HK-2 (cell line): ENCODE measurements at regions not wholly inside any gene's neighbourhood (a gene's known extent, or its start where the extent isn't known, plus 50 kb on each side); places are given as distances from the start of the nearest gene placed in this dataset.
"Not testable (repeated sequence)": the region's sequence is repeated elsewhere in the genome, so short reads cannot be mapped to it uniquely, and the experiment has no call there.

ENCODE experiments used
- DNase-seq: peaks from one replicate; pipeline ENCODE4 v3.0.0-alpha.2; 2018; ENCODE audit not compliant: unreplicated experiment

DNA sequence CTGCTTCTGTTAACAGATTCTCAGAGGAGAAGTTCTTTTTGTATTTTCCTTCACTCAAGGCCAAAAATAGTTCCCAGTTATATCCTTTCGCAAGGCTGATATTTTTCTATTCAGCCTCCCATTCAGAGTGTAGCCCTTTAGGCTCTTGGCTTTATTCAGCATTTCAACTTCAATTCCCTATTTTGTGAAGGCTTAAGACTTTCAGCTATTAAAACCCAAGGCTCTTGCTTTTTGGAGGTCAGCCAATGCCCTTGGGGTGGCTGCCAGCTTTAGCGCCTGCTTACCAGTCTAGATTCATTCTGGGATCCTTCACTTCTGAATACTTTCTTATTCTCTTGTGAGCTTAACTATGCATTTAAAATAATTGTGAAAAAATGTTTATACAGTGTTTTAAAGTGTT is 57.3 kb upstream of the ADGRA3 start:
- no peak for DNase-seq

DNA sequence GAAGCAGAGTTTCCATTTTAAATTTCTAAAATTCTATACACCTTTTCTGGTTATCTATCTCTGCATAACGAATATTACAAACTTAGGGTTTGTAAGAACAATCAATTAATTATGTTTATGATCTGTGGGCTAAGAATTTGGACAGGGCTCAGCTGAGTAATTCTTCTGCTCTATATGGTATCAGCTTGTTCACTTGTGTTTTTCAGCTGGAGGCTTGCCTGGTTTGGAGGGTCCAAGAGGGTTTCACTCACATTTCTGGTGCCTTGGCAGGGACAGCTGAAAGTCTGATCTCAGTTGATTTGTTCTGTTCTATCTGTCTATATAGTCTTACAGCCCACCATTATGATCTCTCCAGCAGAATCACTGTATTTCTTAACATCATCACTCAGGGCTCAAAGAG is 57.8 kb upstream of the ADGRA3 start:
- no peak for DNase-seq

DNA sequence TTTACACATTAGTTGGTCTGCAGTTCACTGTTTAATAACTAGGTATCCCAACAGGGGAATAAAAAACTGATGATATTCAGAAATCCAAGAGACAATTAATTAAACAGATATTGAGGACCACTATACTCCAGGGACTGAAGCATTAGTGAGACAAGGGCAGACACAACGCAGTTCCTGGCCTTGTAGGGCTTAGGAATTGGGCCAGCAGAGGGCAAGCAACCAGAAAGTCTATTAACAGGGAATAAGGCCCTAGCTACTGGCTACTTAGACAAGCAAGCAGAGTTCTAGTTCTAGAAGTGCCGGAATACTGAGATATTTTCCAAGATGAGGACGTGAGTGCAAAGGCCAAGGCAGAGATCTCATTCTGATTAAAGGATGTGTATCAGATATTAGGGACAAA is 58.6 kb upstream of the ADGRA3 start:
- DNase-seq, result no peak

DNA sequence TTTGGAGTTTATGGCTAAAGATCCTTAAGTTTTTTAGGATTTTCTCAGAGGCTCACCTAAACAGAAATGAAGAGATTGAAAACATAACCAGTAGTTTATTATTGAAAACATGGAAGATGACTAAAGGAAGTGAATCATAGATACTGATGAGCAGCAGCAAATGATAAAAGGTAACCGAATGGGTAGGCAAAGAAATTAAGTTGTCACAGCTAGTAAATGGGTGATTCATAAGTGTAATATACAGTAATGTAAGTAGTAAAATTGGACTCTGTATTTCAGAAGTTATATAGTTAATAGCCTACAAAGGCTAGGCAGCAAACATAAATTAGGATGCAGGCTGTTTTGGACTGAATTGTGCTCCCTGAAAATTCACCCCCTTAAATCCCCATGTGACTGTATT is 59.0 kb upstream of the ADGRA3 start:
- DNase-seq, result no peak

DNA sequence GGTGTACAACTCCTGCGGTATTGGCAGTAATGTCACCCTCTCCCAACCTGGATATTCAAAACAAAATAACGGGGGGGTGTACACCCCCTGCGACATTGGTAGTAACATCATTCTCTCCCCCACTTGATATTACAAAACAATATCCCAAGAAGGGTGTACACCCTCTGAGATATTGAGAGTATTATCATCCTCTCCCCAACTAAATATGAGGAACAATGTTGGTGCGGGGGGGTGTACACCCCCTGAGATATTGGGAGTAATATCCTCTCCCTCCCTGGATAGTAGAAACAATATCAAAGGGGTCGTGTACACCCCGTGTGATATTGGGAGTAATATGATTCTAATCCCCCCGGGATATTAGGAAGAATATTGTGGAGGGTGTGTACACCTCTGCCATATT is 71.4 kb upstream of the ADGRA3 start:
- no peak for DNase-seq

DNA sequence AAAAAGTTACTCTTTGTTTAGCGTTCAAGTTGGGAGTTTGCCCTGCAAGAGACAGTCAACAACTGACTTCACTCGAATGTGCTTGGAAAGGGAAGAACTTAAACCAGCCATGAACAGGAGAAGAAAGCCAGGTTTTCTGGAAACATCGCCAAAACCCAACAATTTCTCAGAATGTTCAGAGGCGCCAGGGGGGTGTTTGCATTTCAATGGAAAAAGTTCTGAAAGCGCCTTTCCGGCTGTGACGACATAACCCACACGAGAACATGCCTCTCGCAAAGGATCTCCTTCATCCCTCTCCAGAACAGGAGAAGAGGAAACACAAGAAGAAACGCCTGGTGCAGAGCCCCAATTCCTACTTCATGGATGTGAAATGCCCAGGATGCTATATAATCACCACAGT is 78.1 kb upstream of the ADGRA3 start:
- DNase-seq, result no peak

DNA sequence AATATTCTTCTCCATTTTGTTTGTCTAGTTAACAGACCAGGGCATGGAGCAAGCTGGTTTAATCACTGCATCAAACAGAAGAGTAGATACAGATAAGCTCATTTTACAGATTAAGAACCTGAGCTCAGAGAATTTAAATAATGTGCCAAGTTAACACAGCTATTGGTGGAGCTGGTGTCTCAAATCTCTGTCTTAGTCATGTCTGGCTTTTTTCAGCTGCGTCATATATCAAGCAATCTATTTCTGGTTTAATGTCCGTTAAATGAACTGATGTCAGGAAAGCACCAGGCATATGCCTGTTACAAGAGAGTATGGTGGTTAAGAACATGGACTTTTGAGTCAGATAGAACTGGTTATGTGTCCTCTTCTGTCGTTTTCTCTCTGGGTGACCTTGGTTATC is 79.8 kb upstream of the ADGRA3 start:
- no peak for DNase-seq

DNA sequence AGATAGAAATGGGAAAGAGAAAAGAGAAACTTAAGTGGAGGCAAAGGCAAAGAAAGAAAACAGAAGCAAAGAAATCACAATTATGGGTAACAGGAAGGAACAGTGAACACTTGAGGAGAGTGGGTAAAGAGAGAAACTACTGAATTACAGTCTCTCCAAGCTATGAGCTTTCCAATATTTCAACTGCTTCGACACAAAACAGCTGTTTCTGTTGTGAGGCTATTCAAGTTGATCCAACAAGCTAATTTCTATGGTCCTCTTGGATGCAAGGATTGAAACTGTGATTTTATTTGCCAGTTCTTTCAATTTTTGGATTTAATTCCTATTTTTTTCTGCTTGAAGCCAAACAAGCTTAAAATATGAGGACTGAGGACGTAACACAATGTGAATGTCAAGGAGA is 80.5 kb upstream of the ADGRA3 start:
- no peak for DNase-seq

DNA sequence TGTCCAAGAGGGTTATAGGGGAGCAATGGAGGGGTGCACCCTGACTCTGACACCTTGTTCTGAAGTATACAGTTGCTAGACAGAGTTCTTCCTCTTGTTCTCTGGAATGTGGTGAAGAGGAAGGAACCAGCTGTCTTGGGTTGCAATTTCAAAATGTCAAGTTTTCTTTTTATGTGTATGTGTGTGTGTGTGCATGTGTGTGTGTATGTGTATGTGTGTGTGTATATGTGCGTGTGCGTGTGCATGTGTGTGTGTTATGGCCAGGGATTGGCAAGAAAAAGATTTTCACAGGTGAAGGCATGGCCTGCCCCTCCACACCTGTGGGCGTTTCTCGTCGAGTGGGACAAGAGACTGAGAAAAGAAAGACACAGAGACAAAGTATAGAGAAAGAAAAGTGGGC is 81.6 kb upstream of the ADGRA3 start:
- DNase-seq, result no peak

DNA sequence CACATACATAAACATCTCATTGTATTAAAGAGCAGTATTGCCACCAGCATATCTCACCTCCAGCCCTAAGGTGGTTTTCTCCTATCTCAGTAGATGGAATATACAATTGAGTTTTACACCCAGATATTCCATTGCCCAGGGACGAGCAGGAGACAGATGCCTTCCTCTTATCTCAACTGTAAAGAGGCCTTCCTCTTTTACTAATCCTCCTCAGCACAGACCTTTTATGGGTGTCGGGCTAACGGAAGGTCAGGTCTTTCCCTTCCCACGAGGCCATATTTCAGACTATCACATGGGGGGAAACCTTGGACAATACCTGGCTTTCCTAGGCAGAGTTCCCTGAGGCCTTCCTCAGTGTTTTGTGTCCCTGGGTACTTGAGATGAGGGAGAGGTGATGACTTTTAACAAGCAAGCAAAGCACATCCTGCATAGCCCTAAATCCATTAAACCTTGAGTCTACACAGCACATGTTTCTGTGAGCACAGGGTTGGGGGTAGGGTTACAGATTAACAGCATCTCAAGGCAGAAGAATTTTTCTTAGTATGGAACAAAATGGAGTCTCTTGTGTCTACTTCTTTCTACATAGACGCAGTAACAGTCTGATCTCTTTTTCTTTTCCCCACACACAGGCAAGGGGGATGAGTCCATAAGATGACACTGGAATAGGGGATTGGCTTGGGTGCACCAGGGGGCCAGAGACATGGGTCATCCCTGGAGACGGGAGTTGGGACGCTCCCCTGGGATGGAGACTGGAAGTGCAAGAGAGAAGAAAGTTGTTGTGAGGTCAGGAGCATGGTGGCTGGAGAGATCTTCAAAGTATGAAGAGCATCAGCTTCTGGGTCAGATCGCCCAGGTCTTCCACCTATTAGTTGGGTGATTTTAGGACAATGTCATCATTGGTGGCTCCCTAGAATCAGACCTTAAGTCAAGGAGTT is 82.5 kb upstream of the ADGRA3 start:
- DNase-seq, result not testable (repeated sequence)

DNA sequence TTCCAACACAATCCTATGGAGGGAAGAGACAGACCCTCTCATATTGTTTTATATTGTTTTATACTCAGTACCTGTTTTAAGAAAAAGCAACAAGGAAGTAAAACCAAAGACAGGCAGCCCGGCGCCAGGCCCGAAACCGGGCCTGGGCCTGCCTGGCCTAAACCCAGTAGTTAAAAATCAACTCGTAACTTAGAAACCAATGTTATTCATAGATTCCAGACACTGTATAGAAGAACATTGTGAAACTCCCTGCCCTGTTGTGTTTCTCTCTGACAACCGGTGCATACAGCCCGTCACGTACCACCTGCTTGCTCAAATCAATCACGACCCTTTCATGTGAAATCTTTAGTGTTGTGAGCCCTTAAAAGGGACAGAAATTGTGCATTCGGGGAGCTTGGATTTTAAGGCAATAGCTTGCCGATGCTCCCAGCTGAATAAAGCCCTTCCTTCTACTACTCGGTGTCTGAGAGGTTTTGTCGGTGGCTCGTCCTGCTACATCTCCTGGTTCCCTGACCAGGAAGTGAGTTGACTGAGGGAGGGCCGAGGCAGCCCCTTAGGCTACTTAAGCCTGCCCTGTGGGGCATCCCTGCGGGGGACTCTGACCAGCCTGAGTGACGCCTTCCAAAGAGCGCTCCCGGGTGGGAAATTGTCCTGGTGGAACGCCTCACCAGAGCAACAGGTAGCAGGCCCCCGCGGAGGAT is 83.5 kb upstream of the ADGRA3 start:
- not testable (repeated sequence) for DNase-seq

DNA sequence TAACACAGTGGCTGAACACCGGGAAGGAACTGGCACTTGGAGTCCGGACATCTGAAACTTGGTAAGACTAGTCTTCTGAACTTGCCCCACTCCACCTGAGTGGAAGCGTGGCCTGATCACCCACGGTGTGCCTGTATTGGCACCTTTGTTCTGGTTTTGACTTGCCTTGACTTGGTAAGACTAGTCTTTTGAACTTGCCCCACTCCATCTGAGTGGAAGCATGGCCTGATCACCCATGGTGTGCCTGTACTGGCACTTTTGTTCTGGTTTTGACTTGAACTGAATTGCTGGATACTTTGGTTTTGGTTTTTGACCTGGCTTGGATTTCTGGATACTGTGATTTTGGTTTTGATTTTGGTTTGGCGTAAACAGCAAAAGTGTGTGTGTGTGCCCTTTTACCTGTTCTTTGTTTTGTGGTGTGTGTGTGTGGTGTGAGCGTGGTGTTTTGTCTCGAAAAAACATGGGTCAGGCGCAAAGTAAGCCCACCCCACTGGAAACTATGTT is 84.1 kb upstream of the ADGRA3 start:
- not testable (repeated sequence) for DNase-seq

DNA sequence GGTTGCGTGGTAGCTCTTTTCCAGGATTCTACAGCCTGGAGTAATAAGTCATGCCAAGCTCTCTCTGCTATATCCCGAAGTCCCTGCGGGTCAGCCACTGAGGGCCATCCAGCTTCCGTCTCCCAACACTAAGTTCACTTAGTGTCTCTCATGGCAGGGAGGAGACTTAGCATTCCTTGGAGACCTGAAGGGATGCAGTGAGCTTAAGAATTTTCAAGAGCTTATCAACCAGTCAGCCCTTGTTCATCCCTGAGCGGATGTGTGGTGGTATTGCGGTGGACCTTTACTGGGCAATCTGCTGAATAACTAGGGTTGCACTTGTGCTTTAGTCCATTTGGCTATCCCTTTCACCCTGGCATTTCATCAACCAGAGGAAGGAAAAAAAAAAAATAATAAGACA is 85.8 kb upstream of the ADGRA3 start:
- DNase-seq, result not testable (repeated sequence)

DNA sequence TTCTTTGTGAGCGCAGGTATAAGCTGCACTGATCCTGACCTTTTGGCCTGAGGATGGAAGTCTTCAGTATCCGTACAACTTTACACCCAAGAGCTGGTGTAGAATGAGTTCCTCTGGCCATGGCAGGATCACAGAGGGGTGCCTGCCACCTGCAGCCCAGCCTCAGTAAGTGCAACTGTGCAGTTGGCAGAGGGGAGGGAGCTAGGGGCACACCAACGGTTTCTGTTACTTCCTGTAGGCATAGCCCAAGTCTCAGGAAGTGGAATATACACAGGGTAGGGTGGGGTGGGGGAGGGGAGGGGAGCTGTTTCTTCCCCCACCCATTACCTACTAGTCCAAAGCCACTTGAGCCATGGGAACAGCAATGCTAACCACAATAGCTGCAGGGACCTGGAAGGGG is 85.4 kb upstream of the GBA3 start:
- DNase-seq, result peak; percentile 49

DNA sequence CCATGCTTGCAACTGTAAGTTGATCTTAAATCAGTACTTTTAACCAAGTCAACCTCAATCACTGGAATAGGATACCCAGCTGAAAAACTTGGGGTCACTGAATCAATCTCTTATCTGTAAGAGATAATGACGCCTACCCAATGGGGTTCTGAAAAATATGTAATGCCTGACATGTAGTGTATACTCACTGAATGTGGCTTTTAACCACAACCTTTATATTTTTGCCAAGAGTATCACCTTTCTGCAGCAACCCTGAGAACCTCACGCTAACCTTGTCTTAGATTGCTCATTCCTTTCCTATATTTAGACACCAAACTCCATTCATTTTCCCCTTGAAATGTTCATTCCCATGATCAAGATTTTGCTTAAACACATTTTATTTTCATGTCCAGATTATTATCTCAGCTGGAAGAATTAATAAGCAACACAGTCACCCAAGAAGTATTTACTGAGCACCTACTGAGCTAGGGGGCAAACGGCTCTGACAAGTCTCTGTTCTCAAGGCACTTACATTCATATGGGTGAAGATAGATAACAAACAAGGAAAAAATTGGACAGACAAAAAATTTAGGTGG is 82.7 kb upstream of the GBA3 start:
- DNase-seq, result not testable (repeated sequence)

DNA sequence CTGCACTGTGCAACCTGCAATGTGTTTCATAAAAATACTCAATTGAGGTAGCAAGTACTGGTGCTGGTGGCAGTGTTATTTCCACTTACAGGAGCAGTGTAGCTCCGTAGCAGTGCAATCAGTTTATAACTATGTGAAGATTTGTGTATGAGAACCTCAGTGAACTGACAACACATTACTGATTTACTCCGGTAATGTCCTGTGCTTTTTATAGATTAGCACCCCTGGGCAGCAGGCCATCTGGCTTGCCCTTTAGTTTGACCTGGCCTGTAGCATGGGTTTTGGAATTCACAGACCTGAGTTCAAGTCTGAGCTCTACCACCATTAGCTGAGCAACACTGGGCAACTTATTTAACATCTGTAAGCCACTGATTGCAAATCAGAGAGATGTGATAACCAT is 78.6 kb upstream of the GBA3 start:
- no peak for DNase-seq

DNA sequence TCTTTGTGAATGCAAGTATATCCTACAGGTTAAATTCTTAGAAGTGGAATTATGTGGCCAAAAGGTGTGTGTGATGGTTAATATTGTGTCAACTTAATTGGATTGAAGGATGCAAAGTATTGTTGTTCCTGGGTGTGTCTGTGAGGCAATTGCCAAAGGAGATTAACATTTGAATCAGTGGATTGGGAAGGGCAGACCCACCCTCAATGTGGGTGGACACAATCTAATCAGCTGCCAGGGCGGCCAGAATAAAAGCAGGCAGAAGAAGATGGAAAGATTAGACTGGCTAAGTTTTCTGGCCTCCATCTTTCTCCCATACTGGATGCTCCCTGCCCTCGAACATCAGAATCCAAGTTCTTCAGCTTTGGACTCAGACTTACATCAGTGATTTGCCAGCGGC is 76.2 kb upstream of the GBA3 start:
- no peak for DNase-seq

DNA sequence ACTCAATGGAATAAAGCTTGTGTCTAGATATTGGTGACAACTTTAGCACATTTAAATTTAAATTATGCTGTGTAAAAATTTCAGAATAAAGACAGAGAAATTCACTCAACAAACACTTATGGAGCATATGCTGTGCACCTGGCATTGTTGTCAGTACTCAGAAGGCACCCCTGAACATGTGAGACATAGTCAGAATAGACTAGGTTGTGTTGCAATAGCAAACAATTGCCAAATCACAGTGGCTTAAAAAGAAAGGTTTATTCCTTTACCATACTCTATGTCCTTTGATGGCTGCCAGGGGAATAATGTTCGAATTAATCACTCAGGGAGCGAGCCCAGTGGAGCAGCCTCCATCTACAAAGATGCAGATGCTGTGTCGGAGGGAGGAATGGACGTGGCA is 72.6 kb upstream of the GBA3 start:
- DNase-seq, result not testable (repeated sequence)

DNA sequence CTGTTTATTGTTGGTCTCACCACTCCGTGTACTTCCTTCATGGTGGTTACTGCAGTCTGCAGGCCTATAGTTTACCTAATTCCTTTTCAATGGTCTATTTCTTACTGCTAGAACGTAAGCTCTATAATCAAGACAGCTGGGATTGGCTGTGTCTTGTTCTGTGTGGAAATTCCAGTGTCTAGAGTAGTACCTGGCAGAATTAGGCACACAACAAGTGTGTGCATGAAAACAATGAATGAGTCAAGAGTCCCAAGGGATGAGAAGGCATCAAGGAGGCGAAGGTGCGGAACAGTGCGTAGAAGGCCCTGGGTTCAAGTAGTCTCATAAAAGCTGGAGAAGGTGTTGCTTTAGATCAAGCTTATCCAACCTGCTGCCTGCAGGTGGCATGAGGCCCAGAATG is 70.8 kb upstream of the GBA3 start:
- DNase-seq, result not testable (repeated sequence)

DNA sequence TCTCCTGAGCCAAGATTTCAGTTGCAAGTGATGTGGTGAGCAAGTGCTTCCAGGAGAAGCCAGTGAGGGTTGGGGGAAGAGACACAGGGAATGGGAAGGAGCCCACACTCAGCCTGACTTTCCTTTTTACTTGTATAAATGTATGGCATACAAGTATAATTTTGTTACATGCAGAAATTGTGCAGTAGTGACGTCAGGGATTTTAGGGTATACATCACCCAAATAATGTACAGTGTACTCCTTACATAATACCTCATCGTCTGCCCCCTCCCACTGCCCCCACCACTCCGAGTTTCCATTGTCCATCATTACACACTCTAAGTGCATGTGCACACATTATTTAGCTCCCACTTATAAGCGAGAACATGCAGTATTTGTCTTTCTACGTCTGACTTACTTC is 68.7 kb upstream of the GBA3 start:
- not testable (repeated sequence) for DNase-seq

DNA sequence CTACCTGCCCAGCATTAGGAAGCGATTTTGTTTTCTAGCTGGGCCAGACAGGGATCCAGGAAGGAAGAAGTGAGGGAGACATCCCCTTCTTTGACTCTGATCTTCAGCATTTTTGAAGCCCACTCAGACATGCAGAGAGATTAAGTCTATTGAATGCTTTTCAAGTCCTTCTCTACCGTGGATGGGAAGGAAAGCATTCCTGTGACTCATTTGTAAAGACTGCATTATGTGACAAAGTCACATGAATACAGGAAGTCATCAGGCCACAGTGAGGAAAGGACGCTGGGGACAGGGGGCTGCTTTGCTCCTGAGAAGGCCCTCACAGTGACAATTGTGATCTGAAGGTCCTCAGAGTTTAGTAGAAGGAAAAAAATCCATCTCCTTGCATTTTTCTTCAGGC is 67.4 kb upstream of the GBA3 start:
- DNase-seq, result no peak

DNA sequence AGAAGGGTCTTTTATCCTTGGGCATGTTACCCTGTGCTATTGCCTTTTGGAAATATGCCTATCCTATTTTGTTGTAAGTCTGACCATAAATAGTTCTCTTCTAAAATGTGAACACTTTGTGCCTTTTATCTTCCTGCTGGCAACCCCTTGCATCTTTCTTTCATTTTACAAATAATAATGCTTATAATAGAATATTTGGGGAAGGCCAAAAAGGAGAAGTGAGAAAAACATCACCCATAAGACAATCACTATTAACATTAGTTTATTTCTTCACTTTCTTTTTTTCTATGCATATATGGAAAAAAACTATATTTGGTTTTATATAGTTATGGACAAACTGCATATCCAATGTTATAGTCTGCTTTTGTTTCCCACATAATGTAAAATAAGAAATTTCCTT is 64.9 kb upstream of the GBA3 start:
- DNase-seq, result not testable (repeated sequence)
